ENCODE measurements at regions not wholly inside any gene's neighbourhood (a gene's known extent, or its start where the extent isn't known, plus 50 kb on each side); places are given as distances from the start of the nearest gene placed in this dataset.

- Histone ChIP-seq H3K4me1 (ENCODE audit: low read depth, poor library complexity, severe bottlenecking) (no peaks in the 10 kb centered on the region), H3K4me3 (IDR thresholded peaks at IDR 0.05; ENCODE audit: insufficient read depth, low read depth, low read length) (no peak overlapping the region), H4K20me1 (ENCODE audit: insufficient read depth) (no peaks in the 10 kb centered on the region), H2AFZ (ENCODE audit: low read depth) (no peak overlapping the region), H3K27ac (no peak overlapping the region), H3K9ac (no peak overlapping the region), H3K4me2 (no peak overlapping the region), H3K27me3 (ENCODE audit: insufficient read depth, low read depth) (no peaks in the 10 kb centered on the region), H3K36me3 (ENCODE audit: insufficient read depth) (no peaks in the 10 kb centered on the region), H3K79me2 (ENCODE audit: insufficient read depth, low read depth) (no peaks in the 10 kb centered on the region)
- TF ChIP-seq CTCF (conservative IDR thresholded peaks at IDR 0.05; ENCODE audit: low read depth, low read length) = no peak
These were observed 369.4 kb downstream of the TMEM161B start for GRCh38 chr5:87899208-87899661.

GRCh38 chr5:87898574-87898973, 370.1 kb downstream of the TMEM161B start:
- Histone ChIP-seq H3K4me2 (no peak overlapping the region), H4K20me1 (ENCODE audit: insufficient read depth) (no peaks in the 10 kb centered on the region), H3K9ac (no peak overlapping the region), H3K79me2 (ENCODE audit: insufficient read depth, low read depth) (no peaks in the 10 kb centered on the region), H3K36me3 (ENCODE audit: insufficient read depth) (no peaks in the 10 kb centered on the region), H3K4me1 (ENCODE audit: low read depth, poor library complexity, severe bottlenecking) (no peaks in the 10 kb centered on the region), H3K27ac (no peak overlapping the region), H3K27me3 (ENCODE audit: insufficient read depth, low read depth) (no peaks in the 10 kb centered on the region), H3K4me3 (IDR thresholded peaks at IDR 0.05; ENCODE audit: insufficient read depth, low read depth, low read length) (no peak overlapping the region), H2AFZ (ENCODE audit: low read depth) (no peak overlapping the region)
- no peak for TF ChIP-seq CTCF (conservative IDR thresholded peaks at IDR 0.05; ENCODE audit: low read depth, low read length)

GRCh38 chr5:87888139-87888538, 380.5 kb downstream of the TMEM161B start:
- Histone ChIP-seq H4K20me1 (ENCODE audit: insufficient read depth) (no peaks in the 10 kb centered on the region), H3K36me3 (ENCODE audit: insufficient read depth) (no peaks in the 10 kb centered on the region)

GRCh38 chr5:87887247-87887646, 381.4 kb downstream of the TMEM161B start:
- Histone ChIP-seq H3K4me2 (no peak overlapping the region), H3K27me3 (ENCODE audit: insufficient read depth, low read depth) (no peaks in the 10 kb centered on the region), H4K20me1 (ENCODE audit: insufficient read depth) (no peaks in the 10 kb centered on the region), H3K4me1 (ENCODE audit: low read depth, poor library complexity, severe bottlenecking) (no peaks in the 10 kb centered on the region), H3K27ac (no peak overlapping the region), H3K4me3 (IDR thresholded peaks at IDR 0.05; ENCODE audit: insufficient read depth, low read depth, low read length) (no peak overlapping the region), H3K36me3 (ENCODE audit: insufficient read depth) (no peaks in the 10 kb centered on the region), H3K79me2 (ENCODE audit: insufficient read depth, low read depth) (no peaks in the 10 kb centered on the region), H3K9ac (no peak overlapping the region), H2AFZ (ENCODE audit: low read depth) (no peak overlapping the region)
- TF ChIP-seq CTCF (conservative IDR thresholded peaks at IDR 0.05; ENCODE audit: low read depth, low read length) = no peak

More at GRCh38 chr5:87888139-87888538, 380.5 kb downstream of the TMEM161B start:
- H3K27ac ChIP-seq = no peak overlapping the region
- no peaks in the 10 kb centered on the region for H3K79me2 ChIP-seq (ENCODE audit: insufficient read depth, low read depth)
- H3K27me3 ChIP-seq (ENCODE audit: insufficient read depth, low read depth) = no peaks in the 10 kb centered on the region
- no peak for TF ChIP-seq CTCF (conservative IDR thresholded peaks at IDR 0.05; ENCODE audit: low read depth, low read length)
- H3K4me2 ChIP-seq = no peak overlapping the region
- H3K4me3 ChIP-seq (IDR thresholded peaks at IDR 0.05; ENCODE audit: insufficient read depth, low read depth, low read length) = no peak overlapping the region
- no peak overlapping the region for H3K9ac ChIP-seq
- H2AFZ ChIP-seq (ENCODE audit: low read depth) = no peak overlapping the region
- no peaks in the 10 kb centered on the region for H3K4me1 ChIP-seq (ENCODE audit: low read depth, poor library complexity, severe bottlenecking)
